Loucy (cell line): ENCODE measurements at regions not wholly inside any gene's neighbourhood (a gene's known extent, or its start where the extent isn't known, plus 50 kb on each side); places are given as distances from the start of the nearest gene placed in this dataset.

Experiments
- EZH2phosphoT487 ChIP-seq: fragments of 200-600 bp; IDR thresholded peaks from 2 replicates; pipeline ENCODE4 v1.6.1; 2018; ENCODE audit warnings: antibody characterized with exemption, mild to moderate bottlenecking, moderate library complexity, borderline replicate concordance
- TF ChIP-seq, protein P1 (sequence below): fragments of 200-600 bp; sonication (generic); conservative IDR thresholded peaks from 2 replicates; pipeline ENCODE4 v1.5.1; 2014; ENCODE audit warnings: mild to moderate bottlenecking, antibody characterized with exemption, low read length

GRCh38 chr4:160611181-160611580 lies 1508.3 kb downstream of the RAPGEF2 start:
- TF ChIP-seq, protein P1, sequence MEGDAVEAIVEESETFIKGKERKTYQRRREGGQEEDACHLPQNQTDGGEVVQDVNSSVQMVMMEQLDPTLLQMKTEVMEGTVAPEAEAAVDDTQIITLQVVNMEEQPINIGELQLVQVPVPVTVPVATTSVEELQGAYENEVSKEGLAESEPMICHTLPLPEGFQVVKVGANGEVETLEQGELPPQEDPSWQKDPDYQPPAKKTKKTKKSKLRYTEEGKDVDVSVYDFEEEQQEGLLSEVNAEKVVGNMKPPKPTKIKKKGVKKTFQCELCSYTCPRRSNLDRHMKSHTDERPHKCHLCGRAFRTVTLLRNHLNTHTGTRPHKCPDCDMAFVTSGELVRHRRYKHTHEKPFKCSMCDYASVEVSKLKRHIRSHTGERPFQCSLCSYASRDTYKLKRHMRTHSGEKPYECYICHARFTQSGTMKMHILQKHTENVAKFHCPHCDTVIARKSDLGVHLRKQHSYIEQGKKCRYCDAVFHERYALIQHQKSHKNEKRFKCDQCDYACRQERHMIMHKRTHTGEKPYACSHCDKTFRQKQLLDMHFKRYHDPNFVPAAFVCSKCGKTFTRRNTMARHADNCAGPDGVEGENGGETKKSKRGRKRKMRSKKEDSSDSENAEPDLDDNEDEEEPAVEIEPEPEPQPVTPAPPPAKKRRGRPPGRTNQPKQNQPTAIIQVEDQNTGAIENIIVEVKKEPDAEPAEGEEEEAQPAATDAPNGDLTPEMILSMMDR: no peak
- TF ChIP-seq EZH2phosphoT487: no peak
